HepG2 (cell line): ENCODE measurements at regions not wholly inside any gene's neighbourhood (a gene's known extent, or its start where the extent isn't known, plus 50 kb on each side); places are given as distances from the start of the nearest gene placed in this dataset.

Experiments used
- DR1 ChIP-seq: sonication (generic); formaldehyde crosslinking; IDR thresholded peaks from 2 replicates; pipeline ENCODE4 v1.8.0; 2021; ENCODE audit warnings: mild to moderate bottlenecking, missing genetic modification reagents, inconsistent platforms
- HMGXB4 ChIP-seq, 2 experiments: sonication (generic) in 1 of 2; formaldehyde crosslinking in 1 of 2; IDR thresholded peaks; 2 replicates each; pipeline versions ENCODE4 v1.4.0 to v1.6.1; 2018 to 2020; ENCODE audit warnings: missing genetic modification reagents in 2 of 2, borderline replicate concordance in 1 of 2, low read depth in 1 of 2, mild to moderate bottlenecking in 1 of 2, missing biosample characterization in 1 of 2
- KAT7 ChIP-seq: IDR thresholded peaks from 2 replicates; pipeline ENCODE4 v1.6.1; 2018; ENCODE audit warnings: borderline replicate concordance, missing compliant biosample characterization
- NFATC3 ChIP-seq: sonication (generic); formaldehyde crosslinking; IDR thresholded peaks from 2 replicates; pipeline ENCODE4 v1.5.1; 2020; ENCODE audit warnings: mild to moderate bottlenecking, missing genetic modification reagents
- TFAP4 ChIP-seq: sonication (generic); IDR thresholded peaks from 2 replicates; pipeline ENCODE4 v1.6.1; 2016; ENCODE audit warnings: low read depth, borderline replicate concordance
- USF2 ChIP-seq, 2 experiments: sonication (generic) in 1 of 2; formaldehyde crosslinking in 1 of 2; IDR thresholded peaks; 2 replicates each; pipeline versions ENCODE4 v1.5.1 to v1.6.1; 2011 to 2020; ENCODE audit warnings: borderline replicate concordance in 1 of 2, low read depth in 1 of 2, low read length in 1 of 2, mild to moderate bottlenecking in 1 of 2, missing genetic modification reagents in 1 of 2, moderate library complexity in 1 of 2
- XBP1 ChIP-seq: sonication (generic); formaldehyde crosslinking; IDR thresholded peaks from 2 replicates; pipeline ENCODE4 v1.5.0; 2020; ENCODE audit warnings: missing genetic modification reagents
- ZFP82 ChIP-seq: sonication (generic); formaldehyde crosslinking; IDR thresholded peaks from 2 replicates; pipeline ENCODE4 v1.5.1; 2020; ENCODE audit warnings: mild to moderate bottlenecking, missing genetic modification reagents, borderline replicate concordance
- ZNF615 ChIP-seq: sonication (generic); formaldehyde crosslinking; IDR thresholded peaks from 2 replicates; pipeline ENCODE4 v1.5.0; 2020; ENCODE audit warnings: mild to moderate bottlenecking, missing genetic modification reagents, borderline replicate concordance

GRCh38 chr5:179417016-179417415 lies 71.8 kb upstream of the ADAMTS2 start (continued):
- TF ChIP-seq TFAP4: no peak
- no peak for TF ChIP-seq ZFP82 (CRISPR knock-in tag)
- no peak for TF ChIP-seq XBP1 (CRISPR knock-in tag)
- no peak for TF ChIP-seq ZNF615 (CRISPR knock-in tag)
- TF ChIP-seq USF2 (IDR thresholded peaks at IDR 0.05; ENCODE audit: low read depth, low read length): no peak
- TF ChIP-seq USF2 (CRISPR knock-in tag; IDR thresholded peaks at IDR 0.05; ENCODE audit: borderline replicate concordance): no peak
- no peak for TF ChIP-seq KAT7 (CRISPR knock-in tag)
- no peak for TF ChIP-seq DR1 (CRISPR knock-in tag)
- TF ChIP-seq NFATC3: no peak
- no peak for TF ChIP-seq HMGXB4 (CRISPR knock-in tag; IDR thresholded peaks at IDR 0.05; ENCODE audit: borderline replicate concordance in 1 of 2, low read depth in 1 of 2)
